ENCODE measurements at regions not wholly inside any gene's neighbourhood (a gene's known extent, or its start where the extent isn't known, plus 50 kb on each side); places are given as distances from the start of the nearest gene placed in this dataset.

DNA sequence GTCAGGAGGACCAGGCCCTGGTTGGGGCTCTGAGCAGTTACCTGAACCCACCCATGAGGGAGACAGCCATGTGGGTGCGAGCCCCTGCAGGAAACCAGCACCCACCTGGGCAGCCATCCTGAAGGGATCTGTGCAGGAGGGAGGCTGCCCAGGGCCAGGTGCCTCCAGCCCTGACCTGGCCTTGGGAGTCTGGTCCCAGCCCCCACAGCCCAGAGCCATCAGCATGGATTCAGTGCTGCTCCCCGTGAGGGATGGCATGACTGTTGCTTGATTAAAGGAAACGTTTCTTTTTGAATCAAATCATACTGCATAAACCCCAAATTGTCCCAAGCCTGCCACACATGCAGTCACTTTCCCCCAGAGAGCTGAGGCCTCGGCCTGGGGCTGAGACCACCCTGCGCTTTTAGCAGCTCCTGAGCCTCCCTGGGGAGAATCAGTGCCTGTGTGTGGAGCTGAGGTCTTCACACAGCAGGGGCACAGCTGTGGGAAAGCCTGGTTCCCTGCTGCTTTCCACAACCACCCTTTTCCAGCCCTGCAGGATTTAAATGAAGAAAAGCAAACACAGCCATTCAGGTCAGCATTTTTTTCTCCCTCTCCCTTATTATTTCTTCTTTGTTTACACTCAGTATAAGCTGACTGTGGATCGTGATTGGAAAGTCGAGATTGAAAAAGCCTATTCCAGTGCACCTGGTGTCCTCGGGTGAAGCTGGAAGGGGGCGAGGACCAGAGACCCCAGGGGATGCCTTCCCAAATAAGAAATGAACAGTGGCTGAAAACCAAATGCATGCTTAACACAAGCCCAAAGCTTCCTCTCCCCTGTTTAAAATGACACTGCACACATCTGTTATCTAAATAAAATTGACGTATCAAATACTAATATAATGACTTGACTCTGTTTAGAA, 283.9 kb downstream of the SMOC2 start:
- no CpG with 5 or more reads among the region's 10 CpGs for WGBS, 2 donors (ENCODE audit: extremely low coverage in 2 of 2, insufficient read length in 2 of 2, insufficient replicate concordance in 1 of 2)
- H4K91ac ChIP-seq (ENCODE audit: low read depth, low read length, poor library complexity) = peak overlapping the region; percentile 48

GRCh38 chr6:168724033-168724432, 283.0 kb downstream of the SMOC2 start:
- Histone ChIP-seq H2BK120ac (ENCODE audit: low read depth, low read length) (no peak overlapping the region), H3K36me3 (replicated peaks in 1 of 2; ENCODE audit: control insufficient read depth in 2 of 2, insufficient read depth in 2 of 2, low read length in 2 of 2) (no peaks in the 10 kb centered on the region), H3K4me1 (ENCODE audit: control insufficient read depth in 2 of 2, insufficient read depth in 1 of 2, low read depth in 1 of 2, low read length in 2 of 2) (no peaks in the 10 kb centered on the region), H3K14ac (ENCODE audit: low read length) (no peak overlapping the region), H3K4me2 (ENCODE audit: insufficient read depth, low read length, poor library complexity, severe bottlenecking) (no peak overlapping the region), H3K9ac (ENCODE audit: low read depth, low read length, poor library complexity) (no peak overlapping the region), H3K79me1 (ENCODE audit: low read depth, low read length) (no peaks in the 10 kb centered on the region), H3K9me3 (replicated peaks in 1 of 2; ENCODE audit: control insufficient read depth in 2 of 2, insufficient read depth in 1 of 2, low read depth in 1 of 2, low read length in 2 of 2) (peaks cover 5 to 25% of the 10 kb centered on the region in 2 donors), H2BK12ac (ENCODE audit: low read length) (no peak overlapping the region), H3K27ac (replicated peaks; ENCODE audit: low read length) (no peak overlapping the region), H4K91ac (ENCODE audit: low read depth, low read length, poor library complexity) (no peak overlapping the region), H4K8ac (ENCODE audit: low read depth, low read length) (no peak overlapping the region), H3K18ac (ENCODE audit: low read length) (no peak overlapping the region), H3K23ac (ENCODE audit: low read depth, low read length, poor library complexity) (no peak overlapping the region), H3K4ac (ENCODE audit: low read length) (no peak overlapping the region), H3K4me3 (ENCODE audit: low read length in 2 of 2) (no peak overlapping the region), H2AFZ (ENCODE audit: low read length) (no peak overlapping the region), H2BK15ac (ENCODE audit: low read length) (no peak overlapping the region), H3K27me3 (ENCODE audit: control insufficient read depth in 3 of 3, insufficient read depth in 3 of 3, low read depth in 1 of 3, low read length in 3 of 3) (no peaks in the 10 kb centered on the region), H2AK5ac (ENCODE audit: low read depth, low read length) (no peak overlapping the region), H2BK5ac (ENCODE audit: low read length) (no peak overlapping the region)
- no CpG with 5 or more reads among the region's 1 CpG for WGBS, 2 donors (ENCODE audit: extremely low coverage in 2 of 2, insufficient read length in 2 of 2, insufficient replicate concordance in 1 of 2)
- no peak for DNase-seq (ENCODE audit: low spot score)

More for the DNA sequence above, 283.9 kb downstream of the SMOC2 start:
- Histone ChIP-seq H3K9me3 (replicated peaks in 1 of 2; ENCODE audit: control insufficient read depth in 2 of 2, insufficient read depth in 1 of 2, low read depth in 1 of 2, low read length in 2 of 2) (peaks cover 5 to 21% of the 10 kb centered on the region in 2 donors), H3K79me1 (ENCODE audit: low read depth, low read length) (no peaks in the 10 kb centered on the region), H3K27me3 (ENCODE audit: control insufficient read depth in 3 of 3, insufficient read depth in 3 of 3, low read depth in 1 of 3, low read length in 3 of 3) (no peaks in the 10 kb centered on the region), H3K23ac (ENCODE audit: low read depth, low read length, poor library complexity) (no peak overlapping the region), H2AK5ac (ENCODE audit: low read depth, low read length) (no peak overlapping the region), H2BK15ac (ENCODE audit: low read length) (no peak overlapping the region), H3K4ac (ENCODE audit: low read length) (no peak overlapping the region), H3K14ac (ENCODE audit: low read length) (no peak overlapping the region), H3K27ac (replicated peaks; ENCODE audit: low read length) (no peak overlapping the region), H2BK12ac (ENCODE audit: low read length) (no peak overlapping the region), H3K36me3 (replicated peaks in 1 of 2; ENCODE audit: control insufficient read depth in 2 of 2, insufficient read depth in 2 of 2, low read length in 2 of 2) (no peaks in the 10 kb centered on the region), H3K9ac (ENCODE audit: low read depth, low read length, poor library complexity) (no peak overlapping the region), H2BK5ac (ENCODE audit: low read length) (no peak overlapping the region), H4K8ac (ENCODE audit: low read depth, low read length) (no peak overlapping the region), H2AFZ (ENCODE audit: low read length) (no peak overlapping the region), H3K4me3 (ENCODE audit: low read length in 2 of 2) (no peak overlapping the region), H3K4me1 (ENCODE audit: control insufficient read depth in 2 of 2, insufficient read depth in 1 of 2, low read depth in 1 of 2, low read length in 2 of 2) (no peaks in the 10 kb centered on the region), H2BK120ac (ENCODE audit: low read depth, low read length) (no peak overlapping the region), H3K4me2 (ENCODE audit: insufficient read depth, low read length, poor library complexity, severe bottlenecking) (no peak overlapping the region), H3K18ac (ENCODE audit: low read length) (no peak overlapping the region)
- DNase-seq (ENCODE audit: low spot score) = no peak

DNA sequence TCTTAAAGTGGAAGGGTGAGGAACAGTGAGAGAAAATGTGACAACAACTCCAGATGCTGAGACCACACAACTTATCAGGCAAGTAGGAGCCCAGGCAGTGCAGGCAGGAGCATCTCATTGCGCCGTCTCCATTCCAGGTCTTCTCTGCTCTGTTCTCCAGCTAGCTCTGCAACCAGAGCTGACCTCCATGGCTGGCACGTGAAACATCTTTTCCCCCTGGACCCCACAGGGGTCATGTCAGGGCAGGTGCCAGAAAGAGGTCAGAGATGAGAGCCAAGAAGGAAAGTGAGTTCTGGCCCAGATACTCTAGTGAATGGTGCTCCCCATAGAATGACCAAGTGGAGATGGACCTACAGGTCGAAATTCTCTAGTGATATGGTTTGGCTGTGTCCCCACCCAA, 281.4 kb downstream of the SMOC2 start:
- H2BK120ac ChIP-seq (ENCODE audit: low read depth, low read length) = no peak overlapping the region
- H3K9ac ChIP-seq (ENCODE audit: low read depth, low read length, poor library complexity) = no peak overlapping the region
- H2AFZ ChIP-seq (ENCODE audit: low read length) = no peak overlapping the region
- peaks cover 5 to 25% of the 10 kb centered on the region in 2 donors for H3K9me3 ChIP-seq (replicated peaks in 1 of 2; ENCODE audit: control insufficient read depth in 2 of 2, insufficient read depth in 1 of 2, low read depth in 1 of 2, low read length in 2 of 2)
- H3K36me3 ChIP-seq (replicated peaks in 1 of 2; ENCODE audit: control insufficient read depth in 2 of 2, insufficient read depth in 2 of 2, low read length in 2 of 2) = no peaks in the 10 kb centered on the region
- no peak overlapping the region for H3K4ac ChIP-seq (ENCODE audit: low read length)
- H2BK5ac ChIP-seq (ENCODE audit: low read length) = no peak overlapping the region
- no peak overlapping the region for H2BK15ac ChIP-seq (ENCODE audit: low read length)
- no peak overlapping the region for H3K23ac ChIP-seq (ENCODE audit: low read depth, low read length, poor library complexity)
- no peaks in the 10 kb centered on the region for H3K4me1 ChIP-seq (ENCODE audit: control insufficient read depth in 2 of 2, insufficient read depth in 1 of 2, low read depth in 1 of 2, low read length in 2 of 2)
- H4K91ac ChIP-seq (ENCODE audit: low read depth, low read length, poor library complexity) = no peak overlapping the region
- H3K14ac ChIP-seq (ENCODE audit: low read length) = no peak overlapping the region
- WGBS, 2 donors (ENCODE audit: extremely low coverage in 2 of 2, insufficient read length in 2 of 2, insufficient replicate concordance in 1 of 2) = no CpG with 5 or more reads among the region's 4 CpGs
- no peak overlapping the region for H4K8ac ChIP-seq (ENCODE audit: low read depth, low read length)
- H2AK5ac ChIP-seq (ENCODE audit: low read depth, low read length) = no peak overlapping the region
- H3K27me3 ChIP-seq (ENCODE audit: control insufficient read depth in 3 of 3, insufficient read depth in 3 of 3, low read depth in 1 of 3, low read length in 3 of 3) = no peaks in the 10 kb centered on the region
- H3K79me1 ChIP-seq (ENCODE audit: low read depth, low read length) = no peaks in the 10 kb centered on the region
- no peak overlapping the region for H2BK12ac ChIP-seq (ENCODE audit: low read length)
- no peak overlapping the region for H3K27ac ChIP-seq (replicated peaks; ENCODE audit: low read length)
- H3K4me3 ChIP-seq (ENCODE audit: low read length in 2 of 2) = no peak overlapping the region
- DNase-seq (ENCODE audit: low spot score) = no peak
- H3K4me2 ChIP-seq (ENCODE audit: insufficient read depth, low read length, poor library complexity, severe bottlenecking) = no peak overlapping the region
- no peak overlapping the region for H3K18ac ChIP-seq (ENCODE audit: low read length)

DNA sequence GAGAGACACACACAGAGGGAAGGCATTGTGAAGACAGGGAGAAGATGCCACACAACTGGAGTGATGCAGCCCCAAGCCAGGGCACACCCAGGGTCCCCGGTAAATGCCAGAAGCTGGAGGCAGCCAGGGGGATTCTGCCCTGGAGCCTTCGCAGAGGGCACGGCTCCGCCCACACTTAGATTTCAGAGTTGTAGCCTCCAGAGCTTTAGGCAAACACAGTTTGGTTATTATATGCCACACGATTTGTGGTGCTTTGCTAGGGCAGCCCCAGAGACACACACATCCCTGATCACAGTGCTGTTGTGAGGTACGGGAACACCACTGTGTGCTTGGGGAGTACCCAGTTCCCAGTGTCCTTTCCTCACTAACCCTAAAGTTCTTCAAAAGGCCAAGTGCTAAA, 280.6 kb downstream of the SMOC2 start:
- Histone ChIP-seq H2BK5ac (ENCODE audit: low read length) (no peak overlapping the region), H2BK120ac (ENCODE audit: low read depth, low read length) (no peak overlapping the region), H2AK5ac (ENCODE audit: low read depth, low read length) (no peak overlapping the region), H3K79me1 (ENCODE audit: low read depth, low read length) (no peaks in the 10 kb centered on the region), H3K27ac (replicated peaks; ENCODE audit: low read length) (no peak overlapping the region), H3K27me3 (ENCODE audit: control insufficient read depth in 3 of 3, insufficient read depth in 3 of 3, low read depth in 1 of 3, low read length in 3 of 3) (no peaks in the 10 kb centered on the region), H4K8ac (ENCODE audit: low read depth, low read length) (no peak overlapping the region), H3K9ac (ENCODE audit: low read depth, low read length, poor library complexity) (no peak overlapping the region), H3K4me1 (ENCODE audit: control insufficient read depth in 2 of 2, insufficient read depth in 1 of 2, low read depth in 1 of 2, low read length in 2 of 2) (no peaks in the 10 kb centered on the region), H3K4me3 (ENCODE audit: low read length in 2 of 2) (no peak overlapping the region), H3K4ac (ENCODE audit: low read length) (no peak overlapping the region), H2AFZ (ENCODE audit: low read length) (no peak overlapping the region), H2BK15ac (ENCODE audit: low read length) (no peak overlapping the region), H2BK12ac (ENCODE audit: low read length) (no peak overlapping the region), H3K4me2 (ENCODE audit: insufficient read depth, low read length, poor library complexity, severe bottlenecking) (no peak overlapping the region), H3K9me3 (replicated peaks in 1 of 2; ENCODE audit: control insufficient read depth in 2 of 2, insufficient read depth in 1 of 2, low read depth in 1 of 2, low read length in 2 of 2) (peaks cover 5 to 25% of the 10 kb centered on the region in 2 donors), H3K36me3 (replicated peaks in 1 of 2; ENCODE audit: control insufficient read depth in 2 of 2, insufficient read depth in 2 of 2, low read length in 2 of 2) (no peaks in the 10 kb centered on the region), H4K91ac (ENCODE audit: low read depth, low read length, poor library complexity) (no peak overlapping the region), H3K14ac (ENCODE audit: low read length) (no peak overlapping the region), H3K23ac (ENCODE audit: low read depth, low read length, poor library complexity) (no peak overlapping the region), H3K18ac (ENCODE audit: low read length) (no peak overlapping the region)
- DNase-seq (ENCODE audit: low spot score) = no peak
- WGBS, 2 donors (ENCODE audit: extremely low coverage in 2 of 2, insufficient read length in 2 of 2, insufficient replicate concordance in 1 of 2) = no CpG with 5 or more reads among the region's 6 CpGs

Measured in neuronal stem cell (in vitro differentiated cells).